ENCODE measurements at regions not wholly inside any gene's neighbourhood (a gene's known extent, or its start where the extent isn't known, plus 50 kb on each side); places are given as distances from the start of the nearest gene placed in this dataset.
"Not testable (repeated sequence)": the region's sequence is repeated elsewhere in the genome, so short reads cannot be mapped to it uniquely, and the experiment has no call there.

DNA sequence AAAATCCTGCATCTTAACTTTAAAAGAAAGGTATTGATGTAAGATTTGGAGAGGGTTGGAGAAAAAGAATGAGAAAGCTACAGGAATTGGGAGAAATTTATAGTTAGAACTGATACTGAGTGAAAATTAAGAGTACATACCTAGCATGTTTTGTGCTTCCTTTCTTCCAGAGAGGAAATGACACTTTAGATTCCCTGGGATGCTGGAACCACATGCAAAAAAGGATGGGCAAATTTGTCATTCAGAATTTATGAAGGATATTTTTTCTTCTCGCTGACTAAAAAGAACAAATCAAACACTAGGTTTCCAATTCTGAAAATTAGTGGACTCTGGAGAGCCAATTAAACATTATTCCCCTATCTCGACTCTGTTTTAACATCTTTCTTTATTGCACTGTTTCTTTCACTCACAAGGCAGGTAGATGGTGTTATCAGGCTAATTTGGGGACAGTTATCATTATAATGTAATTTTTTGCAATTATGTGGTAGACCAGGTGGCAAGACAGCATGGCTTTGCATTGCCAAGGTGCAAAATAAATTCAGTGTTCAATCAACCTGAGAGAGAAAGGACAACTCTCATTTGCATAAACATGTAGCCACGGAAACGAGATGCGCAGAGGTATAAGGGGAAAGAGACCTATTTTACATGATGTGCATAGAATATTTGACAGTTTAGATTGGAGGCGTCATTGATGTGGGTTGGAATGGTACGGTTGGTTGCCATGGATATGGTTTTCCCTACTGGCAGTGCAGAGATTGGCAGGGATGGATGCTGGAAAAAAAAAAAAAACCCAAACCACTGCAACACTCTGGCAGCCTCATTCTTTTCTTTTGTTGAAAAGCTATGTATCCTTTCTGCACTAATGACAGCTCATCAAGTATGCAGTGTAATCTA, 320.4 kb upstream of the CCNH start:
- intact Hi-C loops (cut with DNase I): no loop called here
- Histone ChIP-seq H3K9me3 (no peaks in the 10 kb centered on the region), H3K4me3 (no peak overlapping the region), H3K4me1 (no peaks in the 10 kb centered on the region), H3K27ac (no peak overlapping the region), H3K36me3 (replicated peaks in 1 of 2; ENCODE audit: insufficient read depth in 1 of 2, low read depth in 2 of 2) (no peaks in the 10 kb centered on the region), H3K27me3 (no peaks in the 10 kb centered on the region)
- DNase-seq: no peak
- no peak for ATAC-seq
- 51 to 67% methylated on average over 7 of the region's 7 CpGs for WGBS, 2 donors
- TF ChIP-seq POLR2A (IDR thresholded peaks at IDR 0.05): no peak
- TF ChIP-seq, protein P1, sequence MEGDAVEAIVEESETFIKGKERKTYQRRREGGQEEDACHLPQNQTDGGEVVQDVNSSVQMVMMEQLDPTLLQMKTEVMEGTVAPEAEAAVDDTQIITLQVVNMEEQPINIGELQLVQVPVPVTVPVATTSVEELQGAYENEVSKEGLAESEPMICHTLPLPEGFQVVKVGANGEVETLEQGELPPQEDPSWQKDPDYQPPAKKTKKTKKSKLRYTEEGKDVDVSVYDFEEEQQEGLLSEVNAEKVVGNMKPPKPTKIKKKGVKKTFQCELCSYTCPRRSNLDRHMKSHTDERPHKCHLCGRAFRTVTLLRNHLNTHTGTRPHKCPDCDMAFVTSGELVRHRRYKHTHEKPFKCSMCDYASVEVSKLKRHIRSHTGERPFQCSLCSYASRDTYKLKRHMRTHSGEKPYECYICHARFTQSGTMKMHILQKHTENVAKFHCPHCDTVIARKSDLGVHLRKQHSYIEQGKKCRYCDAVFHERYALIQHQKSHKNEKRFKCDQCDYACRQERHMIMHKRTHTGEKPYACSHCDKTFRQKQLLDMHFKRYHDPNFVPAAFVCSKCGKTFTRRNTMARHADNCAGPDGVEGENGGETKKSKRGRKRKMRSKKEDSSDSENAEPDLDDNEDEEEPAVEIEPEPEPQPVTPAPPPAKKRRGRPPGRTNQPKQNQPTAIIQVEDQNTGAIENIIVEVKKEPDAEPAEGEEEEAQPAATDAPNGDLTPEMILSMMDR (IDR thresholded peaks at IDR 0.05): no peak

DNA sequence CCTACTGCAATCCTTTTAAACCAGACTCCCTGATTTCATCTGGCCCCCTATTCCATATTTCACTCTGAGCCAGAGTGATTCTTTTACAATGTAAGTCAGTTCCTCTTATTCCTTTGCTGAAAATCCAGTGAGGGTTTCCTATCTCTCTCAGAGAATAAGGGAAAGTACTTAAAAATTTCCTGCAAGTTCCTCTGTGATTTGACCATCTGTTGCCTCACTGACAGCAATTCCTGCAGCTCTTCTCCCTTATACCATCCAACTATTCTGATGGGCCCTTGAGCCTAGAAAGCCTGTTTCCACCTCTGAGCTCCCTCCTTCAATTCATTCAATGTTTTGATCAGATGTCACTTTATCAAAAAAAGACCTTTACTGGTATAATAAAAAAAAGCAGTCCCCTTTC, 317.1 kb upstream of the CCNH start:
- H3K9me3 ChIP-seq: no peaks in the 10 kb centered on the region
- ATAC-seq: no peak
- H3K36me3 ChIP-seq (replicated peaks in 1 of 2; ENCODE audit: insufficient read depth in 1 of 2, low read depth in 2 of 2): no peaks in the 10 kb centered on the region
- no peak overlapping the region for H3K27ac ChIP-seq
- no peaks in the 10 kb centered on the region for H3K27me3 ChIP-seq
- intact Hi-C loops (cut with DNase I): no loop called here
- TF ChIP-seq POLR2A (IDR thresholded peaks at IDR 0.05): no peak
- TF ChIP-seq, protein P1 (IDR thresholded peaks at IDR 0.05): no peak
- no peak for DNase-seq
- H3K4me1 ChIP-seq: no peaks in the 10 kb centered on the region
- H3K4me3 ChIP-seq: no peak overlapping the region

DNA sequence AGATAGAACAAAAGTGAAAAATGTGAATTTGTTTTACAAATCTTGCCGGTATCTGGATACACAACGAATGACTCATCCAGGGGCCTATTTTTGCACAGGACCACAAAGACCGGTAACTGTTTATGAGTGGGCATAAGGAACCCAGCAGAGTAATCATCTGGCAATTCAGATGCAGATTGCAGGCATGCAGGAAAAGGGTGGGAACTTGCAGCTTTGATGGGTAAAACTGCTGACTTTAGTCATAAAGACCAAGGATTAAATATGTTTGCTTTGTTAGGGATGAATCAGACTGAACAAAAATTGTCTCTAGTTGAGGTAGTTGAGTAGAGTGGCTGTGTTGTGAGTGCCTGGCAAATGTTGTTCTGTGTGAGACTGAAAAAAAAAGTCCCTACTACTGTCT, 309.6 kb upstream of the CCNH start:
- Histone ChIP-seq H3K9me3 (no peaks in the 10 kb centered on the region), H3K27me3 (no peaks in the 10 kb centered on the region), H3K27ac (no peak overlapping the region), H3K36me3 (replicated peaks in 1 of 2; ENCODE audit: insufficient read depth in 1 of 2, low read depth in 2 of 2) (no peaks in the 10 kb centered on the region), H3K4me1 (no peaks in the 10 kb centered on the region), H3K4me3 (no peak overlapping the region)
- ATAC-seq (no peak), DNase-seq (no peak)
- TF ChIP-seq, protein P1 (IDR thresholded peaks at IDR 0.05): no peak
- TF ChIP-seq POLR2A (IDR thresholded peaks at IDR 0.05): no peak
- WGBS, 2 donors: 57 to 69% methylated on average over 3 of the region's 3 CpGs
- intact Hi-C loops (cut with DNase I): no loop called here

DNA sequence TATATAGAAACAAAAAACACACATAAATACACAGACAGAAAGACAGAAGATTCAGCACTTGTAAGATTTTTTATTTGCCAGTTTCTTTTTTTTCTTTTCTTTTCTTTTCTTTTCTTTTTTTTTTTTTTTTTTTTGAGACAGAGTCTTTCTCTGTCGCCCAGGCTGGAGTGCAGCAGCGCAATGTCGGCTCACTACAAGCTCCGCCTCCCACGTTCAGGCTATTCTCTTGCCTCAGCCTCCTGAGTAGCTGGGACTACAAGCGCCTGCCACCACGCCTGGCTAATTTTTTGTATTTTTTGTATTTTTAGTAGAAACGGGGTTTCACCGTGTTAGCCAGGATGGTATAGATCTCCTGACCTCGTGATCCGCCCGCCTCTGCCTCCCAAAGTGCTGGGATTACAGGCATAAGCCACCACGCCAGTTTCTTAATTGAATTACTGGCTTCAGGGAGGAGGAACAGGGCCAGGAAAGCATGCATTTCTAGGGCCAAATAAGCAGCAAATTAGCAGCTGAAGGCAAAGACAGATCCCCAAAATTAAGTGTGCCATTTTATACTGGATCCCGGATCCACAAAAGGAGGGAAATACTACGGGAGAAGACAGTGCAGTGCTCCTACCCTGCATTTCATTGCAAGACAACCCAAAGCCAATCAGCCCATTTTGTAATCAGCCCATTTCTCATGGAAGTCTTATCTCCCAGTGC, 305.6 kb upstream of the CCNH start:
- H3K27ac ChIP-seq; H3K9me3 ChIP-seq; H3K4me3 ChIP-seq; DNase-seq; H3K27me3 ChIP-seq; H3K36me3 ChIP-seq (replicated peaks in 1 of 2; ENCODE audit: insufficient read depth in 1 of 2, low read depth in 2 of 2); ATAC-seq; H3K4me1 ChIP-seq; intact Hi-C loops (cut with DNase I): not testable (repeated sequence)
- 74 to 79% methylated on average over 15 of the region's 15 CpGs for WGBS, 2 donors

DNA sequence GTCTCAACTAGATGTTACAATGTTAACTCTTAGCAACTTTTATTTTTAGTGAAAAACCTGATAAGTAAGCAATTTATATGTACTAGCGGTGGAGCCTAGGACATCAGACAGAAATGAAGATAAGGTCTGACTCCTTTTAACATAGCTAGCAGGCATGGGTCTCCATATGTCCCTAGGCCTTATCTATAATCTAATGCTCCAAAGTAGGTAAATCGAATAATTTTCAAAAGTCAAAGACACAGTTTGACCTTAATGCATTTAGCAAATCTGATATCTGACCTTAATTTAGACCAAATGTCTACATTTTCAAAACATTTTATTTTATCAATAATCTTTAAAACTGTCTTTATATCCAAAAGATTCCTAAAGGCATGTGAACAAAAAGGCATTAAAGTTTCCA, 305.0 kb upstream of the CCNH start:
- Histone ChIP-seq H3K4me3 (no peak overlapping the region), H3K27me3 (no peaks in the 10 kb centered on the region), H3K27ac (no peak overlapping the region), H3K36me3 (replicated peaks in 1 of 2; ENCODE audit: insufficient read depth in 1 of 2, low read depth in 2 of 2) (no peaks in the 10 kb centered on the region), H3K9me3 (no peaks in the 10 kb centered on the region), H3K4me1 (no peaks in the 10 kb centered on the region)
- intact Hi-C loops (cut with DNase I): no loop called here
- no peak for ATAC-seq
- WGBS, 2 donors: 69 to 80% methylated on average over 2 of the region's 2 CpGs
- TF ChIP-seq POLR2A (IDR thresholded peaks at IDR 0.05): no peak
- no peak for DNase-seq

Measured in body of pancreas (tissue), 4 donors.